ENCODE measurements at regions not wholly inside any gene's neighbourhood (a gene's known extent, or its start where the extent isn't known, plus 50 kb on each side); places are given as distances from the start of the nearest gene placed in this dataset.

GRCh38 chr12:116358893-116359761 is 81.6 kb upstream of the MED13L start:
- Histone ChIP-seq H3K36me3 (ENCODE audit: control insufficient read depth in 3 of 3, insufficient read depth in 3 of 3, low read length in 3 of 3) (no peaks in the 10 kb centered on the region), H3K27me3 (ENCODE audit: control insufficient read depth in 3 of 3, insufficient read depth in 3 of 3, low read length in 3 of 3) (no peaks in the 10 kb centered on the region), H3K4me1 (ENCODE audit: control insufficient read depth in 3 of 3, insufficient read depth in 3 of 3, low read length in 3 of 3) (peaks cover 23 to 28% (median 24%) of the 10 kb centered on the region in 3 donors), H3K27ac (ENCODE audit: low read depth, low read length) (peak overlapping the region; percentile 75), H3K9me3 (ENCODE audit: control insufficient read depth in 3 of 3, low read length in 3 of 3) (no peaks in the 10 kb centered on the region), H3K9ac (ENCODE audit: low read depth in 1 of 3, low read length in 3 of 3) (peak overlapping the region in 2 of 3 donors; percentile 14 to 63), H3K4me3 (ENCODE audit: low read length in 3 of 3) (peak overlapping the region; percentile 2 to 60 (median 15))

- peaks cover 23 to 29% (median 24%) of the 10 kb centered on the region in 3 donors for H3K4me1 ChIP-seq (ENCODE audit: control insufficient read depth in 3 of 3, insufficient read depth in 3 of 3, low read length in 3 of 3)
- H3K27me3 ChIP-seq (ENCODE audit: control insufficient read depth in 3 of 3, insufficient read depth in 3 of 3, low read length in 3 of 3) = no peaks in the 10 kb centered on the region
- H3K4me3 ChIP-seq (ENCODE audit: low read length in 3 of 3) = no peak overlapping the region
- no peaks in the 10 kb centered on the region for H3K9me3 ChIP-seq (ENCODE audit: control insufficient read depth in 3 of 3, low read length in 3 of 3)
- peak overlapping the region; percentile 72 for H3K27ac ChIP-seq (ENCODE audit: low read depth, low read length)
- H3K9ac ChIP-seq (ENCODE audit: low read depth in 1 of 3, low read length in 3 of 3) = peak overlapping the region in 1 of 3 donors; percentile 54
- no peaks in the 10 kb centered on the region for H3K36me3 ChIP-seq (ENCODE audit: control insufficient read depth in 3 of 3, insufficient read depth in 3 of 3, low read length in 3 of 3)
Observed at GRCh38 chr12:116360579-116361413, 83.3 kb upstream of the MED13L start.

DNA sequence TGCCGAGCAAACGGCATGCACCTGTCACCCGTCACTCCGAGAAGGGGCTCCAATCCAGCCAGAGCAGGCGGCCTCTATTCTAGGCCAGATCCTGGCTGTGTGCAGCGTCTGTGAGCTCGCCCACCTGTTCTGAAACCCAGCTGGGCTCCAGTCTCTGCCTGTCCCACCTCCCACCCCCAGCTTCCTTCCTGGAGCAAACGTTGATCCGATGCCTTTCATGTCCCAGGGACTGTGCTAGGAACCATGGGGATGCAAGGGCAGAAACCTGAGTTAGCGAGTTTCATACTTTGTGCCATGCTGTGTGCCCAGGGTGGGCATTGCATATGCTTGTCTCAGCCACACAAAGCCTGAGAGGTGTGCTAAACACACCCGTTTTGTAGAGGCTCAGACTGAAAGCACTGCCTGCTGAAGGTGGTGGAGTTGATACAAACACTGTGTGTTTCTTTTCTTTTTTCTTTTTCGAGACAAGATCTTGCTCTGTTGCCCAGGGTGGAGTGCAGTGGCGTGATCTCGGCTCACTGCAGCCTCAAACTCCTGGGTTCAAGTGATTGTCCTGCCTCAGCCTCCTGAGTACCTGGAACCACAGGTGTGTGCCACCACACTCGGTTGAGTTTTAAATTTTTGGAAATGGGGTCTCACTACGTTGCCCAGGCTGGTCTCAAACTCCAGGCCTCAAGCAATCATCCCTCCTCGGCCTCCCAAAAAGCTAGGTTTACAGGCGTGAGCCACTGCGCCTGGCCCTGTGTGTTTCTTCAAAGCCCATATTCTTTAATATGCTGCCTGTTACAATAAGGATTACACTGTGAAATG is 84.1 kb upstream of the MED13L start:
- Histone ChIP-seq H3K27me3 (ENCODE audit: control insufficient read depth in 3 of 3, insufficient read depth in 3 of 3, low read length in 3 of 3) (no peaks in the 10 kb centered on the region), H3K4me1 (ENCODE audit: control insufficient read depth in 3 of 3, insufficient read depth in 3 of 3, low read length in 3 of 3) (peaks cover 24 to 37% (median 30%) of the 10 kb centered on the region in 3 donors), H3K4me3 (ENCODE audit: low read length in 3 of 3) (peak overlapping the region in 2 of 3 donors; percentile 2 to 4), H3K36me3 (ENCODE audit: control insufficient read depth in 3 of 3, insufficient read depth in 3 of 3, low read length in 3 of 3) (no peaks in the 10 kb centered on the region), H3K9me3 (ENCODE audit: control insufficient read depth in 3 of 3, low read length in 3 of 3) (no peaks in the 10 kb centered on the region), H3K27ac (ENCODE audit: low read depth, low read length) (peak overlapping the region; percentile 72), H3K9ac (ENCODE audit: low read depth in 1 of 3, low read length in 3 of 3) (peak overlapping the region in 2 of 3 donors; percentile 3 to 54)

- H3K9ac ChIP-seq (ENCODE audit: low read depth in 1 of 3, low read length in 3 of 3) = no peak overlapping the region
- H3K4me1 ChIP-seq (ENCODE audit: control insufficient read depth in 3 of 3, insufficient read depth in 3 of 3, low read length in 3 of 3) = peaks cover 12 to 27% (median 22%) of the 10 kb centered on the region in 3 donors
- no peaks in the 10 kb centered on the region for H3K27me3 ChIP-seq (ENCODE audit: control insufficient read depth in 3 of 3, insufficient read depth in 3 of 3, low read length in 3 of 3)
- H3K4me3 ChIP-seq (ENCODE audit: low read length in 3 of 3) = no peak overlapping the region
- no peak overlapping the region for H3K27ac ChIP-seq (ENCODE audit: low read depth, low read length)
- no peaks in the 10 kb centered on the region for H3K9me3 ChIP-seq (ENCODE audit: control insufficient read depth in 3 of 3, low read length in 3 of 3)
- H3K36me3 ChIP-seq (ENCODE audit: control insufficient read depth in 3 of 3, insufficient read depth in 3 of 3, low read length in 3 of 3) = no peaks in the 10 kb centered on the region
Observed at GRCh38 chr12:116365114-116365513, 87.6 kb upstream of the MED13L start.

GRCh38 chr12:116365606-116366455 is 88.3 kb upstream of the MED13L start:
- H3K4me3 ChIP-seq (ENCODE audit: low read length in 3 of 3) = peak overlapping the region in 1 of 3 donors; percentile 22
- H3K36me3 ChIP-seq (ENCODE audit: control insufficient read depth in 3 of 3, insufficient read depth in 3 of 3, low read length in 3 of 3) = no peaks in the 10 kb centered on the region
- H3K27ac ChIP-seq (ENCODE audit: low read depth, low read length) = no peak overlapping the region
- H3K9ac ChIP-seq (ENCODE audit: low read depth in 1 of 3, low read length in 3 of 3) = peak overlapping the region in 1 of 3 donors; percentile 25
- peaks cover 12 to 23% (median 21%) of the 10 kb centered on the region in 3 donors for H3K4me1 ChIP-seq (ENCODE audit: control insufficient read depth in 3 of 3, insufficient read depth in 3 of 3, low read length in 3 of 3)
- no peaks in the 10 kb centered on the region for H3K27me3 ChIP-seq (ENCODE audit: control insufficient read depth in 3 of 3, insufficient read depth in 3 of 3, low read length in 3 of 3)
- no peaks in the 10 kb centered on the region for H3K9me3 ChIP-seq (ENCODE audit: control insufficient read depth in 3 of 3, low read length in 3 of 3)

- Histone ChIP-seq H3K4me1 (ENCODE audit: control insufficient read depth in 3 of 3, insufficient read depth in 3 of 3, low read length in 3 of 3) (peaks cover 8 to 17% (median 15%) of the 10 kb centered on the region in 3 donors), H3K4me3 (ENCODE audit: low read length in 3 of 3) (peak overlapping the region in 1 of 3 donors; percentile 22), H3K9ac (ENCODE audit: low read depth in 1 of 3, low read length in 3 of 3) (peak overlapping the region in 1 of 3 donors; percentile 25)
Observed at GRCh38 chr12:116366456-116366776, 88.9 kb upstream of the MED13L start.

DNA sequence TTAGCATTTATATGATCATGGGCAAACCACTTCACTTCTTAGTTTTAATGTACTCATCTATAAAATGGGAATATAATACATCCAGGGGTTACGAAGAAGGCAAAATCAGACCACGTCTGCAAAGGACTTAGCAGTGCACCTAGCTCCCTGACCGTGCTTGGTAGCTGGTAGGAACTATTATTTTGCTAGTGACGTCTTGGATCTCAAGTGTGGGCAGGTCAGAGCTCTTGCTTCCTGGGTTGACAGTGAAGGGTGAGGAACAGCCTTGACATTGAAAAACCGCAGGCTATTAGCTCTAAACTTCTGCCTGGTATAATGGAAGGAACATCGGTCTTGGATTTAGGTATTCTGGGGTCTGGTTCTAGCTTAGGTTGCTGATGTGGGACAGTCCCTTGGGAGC is 89.3 kb upstream of the MED13L start:
- Histone ChIP-seq H3K36me3 (ENCODE audit: control insufficient read depth in 3 of 3, insufficient read depth in 3 of 3, low read length in 3 of 3) (no peaks in the 10 kb centered on the region), H3K27me3 (ENCODE audit: control insufficient read depth in 3 of 3, insufficient read depth in 3 of 3, low read length in 3 of 3) (no peaks in the 10 kb centered on the region), H3K27ac (ENCODE audit: low read depth, low read length) (no peak overlapping the region), H3K9ac (ENCODE audit: low read depth in 1 of 3, low read length in 3 of 3) (no peak overlapping the region), H3K4me1 (ENCODE audit: control insufficient read depth in 3 of 3, insufficient read depth in 3 of 3, low read length in 3 of 3) (peaks cover 4 to 13% (median 11%) of the 10 kb centered on the region in 3 donors), H3K4me3 (ENCODE audit: low read length in 3 of 3) (no peak overlapping the region), H3K9me3 (ENCODE audit: control insufficient read depth in 3 of 3, low read length in 3 of 3) (no peaks in the 10 kb centered on the region)

More at GRCh38 chr12:116366456-116366776, 88.9 kb upstream of the MED13L start:
- no peaks in the 10 kb centered on the region for H3K9me3 ChIP-seq (ENCODE audit: control insufficient read depth in 3 of 3, low read length in 3 of 3)
- H3K36me3 ChIP-seq (ENCODE audit: control insufficient read depth in 3 of 3, insufficient read depth in 3 of 3, low read length in 3 of 3) = no peaks in the 10 kb centered on the region
- no peaks in the 10 kb centered on the region for H3K27me3 ChIP-seq (ENCODE audit: control insufficient read depth in 3 of 3, insufficient read depth in 3 of 3, low read length in 3 of 3)
- no peak overlapping the region for H3K27ac ChIP-seq (ENCODE audit: low read depth, low read length)

DNA sequence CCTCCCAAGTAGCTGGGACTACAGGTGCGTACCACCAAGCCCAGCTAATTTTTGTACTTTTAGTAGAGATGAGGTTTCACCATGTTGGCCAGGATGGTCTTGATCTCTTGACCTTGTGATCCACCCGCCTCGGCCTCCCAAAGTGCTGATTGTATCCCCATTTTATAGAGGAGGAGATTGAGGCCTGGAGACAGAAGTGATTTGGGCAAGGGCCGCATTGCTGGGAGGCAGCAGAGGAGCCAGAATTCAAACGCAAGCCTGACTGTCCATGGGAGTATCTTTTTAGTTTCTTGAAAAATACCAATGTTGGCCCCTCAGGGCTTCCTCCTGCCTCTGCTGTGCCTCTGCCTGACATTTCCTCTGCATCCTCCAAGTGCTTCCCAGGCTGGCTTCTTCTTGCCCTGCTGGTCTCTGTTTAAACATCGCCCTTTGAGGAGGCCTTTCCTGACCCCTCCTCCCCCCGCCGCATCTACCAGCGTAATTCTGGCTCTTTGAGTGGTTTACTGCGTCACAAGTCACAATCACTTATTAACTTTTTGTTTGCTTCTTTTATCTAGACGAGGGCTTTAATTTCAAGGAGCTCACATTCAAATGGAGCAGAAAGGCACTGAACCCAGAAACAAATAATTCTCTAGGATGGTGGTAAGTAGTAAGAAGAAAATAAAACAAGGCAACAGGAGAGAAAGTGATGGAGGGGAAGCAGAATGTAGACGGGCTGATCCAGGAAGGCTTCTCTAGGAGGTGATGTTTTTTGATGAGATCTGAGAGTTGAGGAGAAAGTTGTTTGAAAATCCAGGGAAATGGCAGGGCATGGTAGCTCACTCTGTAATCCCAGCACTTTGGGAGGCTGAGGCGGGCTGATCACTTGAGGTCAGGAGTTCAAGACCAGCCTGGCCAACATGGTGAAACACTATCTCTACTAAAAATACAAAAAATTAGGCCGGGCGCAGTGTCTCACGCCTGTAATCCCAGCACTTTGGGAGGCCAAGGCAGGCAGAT is 91.0 kb upstream of the MED13L start:
- Histone ChIP-seq H3K9me3 (ENCODE audit: control insufficient read depth in 3 of 3, low read length in 3 of 3) (no peaks in the 10 kb centered on the region), H3K27me3 (ENCODE audit: control insufficient read depth in 3 of 3, insufficient read depth in 3 of 3, low read length in 3 of 3) (no peaks in the 10 kb centered on the region), H3K9ac (ENCODE audit: low read depth in 1 of 3, low read length in 3 of 3) (no peak overlapping the region), H3K36me3 (ENCODE audit: control insufficient read depth in 3 of 3, insufficient read depth in 3 of 3, low read length in 3 of 3) (no peaks in the 10 kb centered on the region), H3K4me1 (ENCODE audit: control insufficient read depth in 3 of 3, insufficient read depth in 3 of 3, low read length in 3 of 3) (peaks cover 4 to 14% (median 11%) of the 10 kb centered on the region in 3 donors), H3K4me3 (ENCODE audit: low read length in 3 of 3) (no peak overlapping the region), H3K27ac (ENCODE audit: low read depth, low read length) (no peak overlapping the region)

All from skeletal muscle tissue (tissue), 3 donors.